ENCODE measurements at regions not wholly inside any gene's neighbourhood (a gene's known extent, or its start where the extent isn't known, plus 50 kb on each side); places are given as distances from the start of the nearest gene placed in this dataset.
"Not testable (repeated sequence)": the region's sequence is repeated elsewhere in the genome, so short reads cannot be mapped to it uniquely, and the experiment has no call there.

DNA sequence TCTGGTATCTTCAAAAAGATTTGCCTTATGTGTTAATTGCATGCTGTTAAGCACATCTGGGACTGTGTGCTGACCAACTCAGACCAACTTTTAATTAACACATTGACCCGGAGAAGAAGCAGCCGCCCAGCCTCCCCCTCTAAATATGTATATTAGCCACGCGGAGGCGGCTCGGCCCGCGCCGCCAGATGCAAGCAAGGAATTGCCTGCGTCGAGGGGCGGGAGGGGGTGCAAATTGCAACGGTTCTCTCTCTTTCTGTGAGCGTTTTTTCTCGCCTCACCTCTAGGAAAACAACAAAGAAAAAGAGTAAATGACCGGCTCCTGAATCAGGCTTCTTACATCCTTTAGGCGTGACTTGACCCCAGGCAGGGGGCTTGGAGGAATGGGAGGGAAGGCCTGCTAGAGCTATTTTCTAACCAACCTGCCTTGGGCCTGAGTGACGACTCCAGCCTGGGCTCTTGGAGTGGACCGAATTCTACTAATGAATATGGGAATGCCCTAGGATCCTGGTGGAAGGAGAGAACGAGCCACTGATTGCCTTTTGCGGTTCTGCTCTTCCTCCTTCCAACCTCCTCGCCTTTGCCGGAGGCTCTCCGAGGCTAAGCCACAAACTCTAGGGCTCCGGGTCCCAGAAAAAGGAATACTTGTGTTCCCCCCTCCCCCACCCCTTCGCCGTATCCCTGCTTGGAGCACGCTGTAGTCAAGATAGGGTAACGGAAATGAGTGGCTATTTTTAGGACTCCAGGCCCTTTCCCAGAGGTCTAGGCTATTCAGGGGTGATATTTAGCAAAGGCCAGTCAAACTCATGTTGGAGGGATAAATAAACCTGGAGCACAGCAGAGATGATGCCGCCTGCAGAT is 417.0 kb upstream of the ESRRG start:
- H3K27ac Mint-ChIP-seq: no peak overlapping the region
- no peak for ATAC-seq

DNA sequence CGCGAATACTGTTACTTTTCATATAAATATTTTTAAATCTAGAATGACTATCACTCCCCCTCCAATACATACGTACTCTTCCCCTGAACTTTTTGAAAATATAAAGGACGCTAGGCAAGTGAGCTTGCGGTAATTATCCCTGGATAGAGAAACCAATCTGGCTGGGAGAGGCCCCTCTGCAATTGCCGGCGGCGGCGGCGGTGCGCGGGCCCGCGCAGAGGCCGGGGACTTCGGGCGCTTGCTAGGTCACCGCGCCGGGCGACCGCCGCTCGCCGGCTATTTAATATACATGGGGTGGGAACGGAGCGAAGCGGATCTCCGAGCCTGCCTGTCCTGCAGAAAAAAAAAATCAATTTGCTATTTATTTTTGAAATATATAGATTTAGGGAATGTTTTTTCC is 416.3 kb upstream of the ESRRG start:
- H3K36me3 Mint-ChIP-seq: no peaks in the 10 kb centered on the region
- no peak for DNase-seq (ENCODE audit: low spot score in 2 of 2)
- no peak overlapping the region for H3K4me3 Mint-ChIP-seq
- H3K4me1 Mint-ChIP-seq: no peaks in the 10 kb centered on the region
- no peak for ATAC-seq
- H3K9me3 Mint-ChIP-seq: peaks cover 2% of the 10 kb centered on the region
- H3K27ac Mint-ChIP-seq: no peak overlapping the region

More for the DNA sequence above, 417.0 kb upstream of the ESRRG start:
- Mint-ChIP-seq H3K9me3 (peaks cover 2% of the 10 kb centered on the region), H3K4me3 (no peak overlapping the region), H3K36me3 (no peaks in the 10 kb centered on the region), H3K4me1 (no peaks in the 10 kb centered on the region)
- no peak for DNase-seq (ENCODE audit: low spot score in 2 of 2)

DNA sequence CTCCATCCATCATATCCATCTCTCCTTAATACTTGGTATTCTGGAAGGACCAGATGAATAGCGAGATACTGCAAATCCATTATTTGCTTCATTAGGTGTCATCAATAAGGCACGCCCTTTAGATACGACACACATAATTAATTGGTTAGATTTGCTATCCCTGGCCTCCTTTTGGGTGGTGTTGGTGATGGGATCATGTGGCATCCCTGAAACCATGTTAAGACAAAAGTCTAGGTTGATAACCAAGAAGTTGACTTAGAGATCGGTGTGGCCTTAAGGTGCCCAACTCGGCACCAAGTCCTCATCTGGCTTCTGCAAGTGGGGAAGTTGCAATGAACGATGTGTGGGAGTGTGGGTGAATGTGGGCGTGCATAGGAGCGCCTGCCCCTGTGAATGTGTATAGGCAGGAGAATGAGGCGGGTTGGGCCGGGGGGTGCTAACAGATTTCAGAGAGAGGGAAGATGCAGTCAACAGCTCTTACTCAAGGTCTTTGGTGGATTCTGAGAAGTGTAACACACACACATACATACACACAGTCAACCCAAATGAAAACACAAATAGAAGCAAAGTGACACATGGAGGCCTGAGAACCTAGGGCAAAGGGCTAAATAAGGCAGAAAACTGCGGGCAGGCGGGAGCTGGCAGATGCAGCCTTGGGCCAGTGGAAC is 415.7 kb upstream of the ESRRG start:
- H3K4me3 Mint-ChIP-seq: no peak overlapping the region
- peaks cover 2% of the 10 kb centered on the region for H3K9me3 Mint-ChIP-seq
- ATAC-seq: no peak
- H3K4me1 Mint-ChIP-seq: no peaks in the 10 kb centered on the region
- H3K27ac Mint-ChIP-seq: no peak overlapping the region
- no peak for DNase-seq (ENCODE audit: low spot score in 2 of 2)
- no peaks in the 10 kb centered on the region for H3K36me3 Mint-ChIP-seq

DNA sequence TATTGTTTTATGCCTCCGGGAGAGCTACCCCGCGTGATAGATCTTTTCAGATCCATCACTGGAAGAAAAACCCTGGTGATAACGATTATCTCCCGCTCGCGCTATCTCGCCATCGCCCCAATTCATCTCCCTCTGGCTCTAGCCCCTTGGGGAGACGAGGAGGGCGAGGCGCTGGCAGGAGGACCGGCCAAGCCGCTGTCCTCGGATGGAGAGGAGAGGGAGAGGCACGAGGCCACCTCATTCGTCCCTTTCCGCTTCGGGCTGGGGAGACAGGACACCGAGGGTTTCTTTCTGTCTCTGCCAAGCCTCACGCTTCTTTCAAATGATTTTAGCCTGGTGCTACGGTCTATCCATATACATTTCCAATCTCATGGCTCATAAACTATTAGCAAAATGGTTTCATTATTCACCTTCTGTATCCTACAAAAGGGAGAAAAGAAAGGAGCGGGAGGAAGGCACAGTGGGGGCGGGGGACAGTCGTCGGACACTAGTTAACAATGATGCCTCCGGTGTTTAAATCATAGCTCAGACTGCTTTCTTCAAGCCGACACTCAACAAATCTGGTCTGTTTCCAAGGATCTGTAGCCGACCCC is 415.0 kb upstream of the ESRRG start:
- no peak for DNase-seq (ENCODE audit: low spot score in 2 of 2)
- Mint-ChIP-seq H3K4me3 (no peak overlapping the region), H3K36me3 (no peaks in the 10 kb centered on the region), H3K9me3 (peaks cover 6% of the 10 kb centered on the region), H3K27ac (no peak overlapping the region), H3K4me1 (no peaks in the 10 kb centered on the region)
- no peak for ATAC-seq

DNA sequence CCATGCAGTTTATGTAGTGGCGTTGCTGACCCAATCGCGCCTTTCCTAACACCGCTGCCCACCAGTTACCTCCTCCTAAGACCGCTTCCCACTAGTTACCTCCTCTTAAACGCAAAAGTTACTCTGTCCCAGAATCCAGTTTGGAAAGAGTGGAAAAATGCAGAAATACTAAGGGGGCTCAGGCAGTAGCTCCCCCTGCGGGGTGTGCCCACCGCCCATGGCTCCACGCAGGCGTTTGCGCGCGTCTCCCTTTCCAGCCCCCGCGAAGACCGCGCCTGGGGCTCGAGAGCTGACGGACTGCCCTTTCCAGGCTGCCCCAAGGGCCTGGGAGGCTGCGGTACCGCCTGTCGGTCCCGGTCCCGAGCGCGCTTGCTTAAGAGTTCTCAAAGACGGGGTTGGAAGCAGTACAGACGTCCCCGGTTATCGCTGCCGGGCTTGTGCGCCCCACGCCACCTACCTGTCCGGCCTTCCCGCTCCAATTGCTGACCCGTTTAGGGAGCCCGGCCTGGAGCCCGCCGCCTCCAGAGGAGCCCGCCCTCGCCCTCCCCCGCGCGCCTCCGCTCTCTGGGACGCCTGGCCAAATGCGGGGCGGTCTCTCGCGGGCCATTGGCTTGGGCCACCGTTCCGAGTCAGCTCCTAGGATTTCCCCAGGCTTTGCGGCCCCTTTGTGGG is 414.1 kb upstream of the ESRRG start:
- Mint-ChIP-seq H3K4me3 (no peak overlapping the region), H3K36me3 (no peaks in the 10 kb centered on the region), H3K9me3 (peaks cover 6% of the 10 kb centered on the region), H3K4me1 (no peaks in the 10 kb centered on the region), H3K27ac (no peak overlapping the region)
- DNase-seq (ENCODE audit: low spot score in 2 of 2): no peak
- ATAC-seq: peak; percentile 20

DNA sequence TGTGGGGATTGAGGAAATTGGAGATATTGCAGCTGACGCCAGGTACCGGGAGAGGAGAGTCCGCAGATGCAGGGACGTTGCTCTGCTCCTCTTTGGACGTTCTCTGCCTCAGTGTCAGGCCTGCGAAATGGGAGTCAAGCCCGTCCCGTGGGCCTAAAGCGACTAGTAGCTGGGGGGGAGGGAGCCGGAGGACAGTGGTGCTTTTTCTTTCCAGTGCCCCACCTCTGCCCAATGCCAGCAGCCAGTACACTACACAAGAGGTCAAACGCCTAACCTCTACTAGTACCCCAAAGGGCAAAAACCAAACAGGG is 413.6 kb upstream of the ESRRG start:
- H3K4me3 Mint-ChIP-seq: no peak overlapping the region
- no peaks in the 10 kb centered on the region for H3K36me3 Mint-ChIP-seq
- no peak for DNase-seq (ENCODE audit: low spot score in 2 of 2)
- H3K9me3 Mint-ChIP-seq: peaks cover 6% of the 10 kb centered on the region
- no peak overlapping the region for H3K27ac Mint-ChIP-seq
- no peaks in the 10 kb centered on the region for H3K4me1 Mint-ChIP-seq
- no peak for ATAC-seq

DNA sequence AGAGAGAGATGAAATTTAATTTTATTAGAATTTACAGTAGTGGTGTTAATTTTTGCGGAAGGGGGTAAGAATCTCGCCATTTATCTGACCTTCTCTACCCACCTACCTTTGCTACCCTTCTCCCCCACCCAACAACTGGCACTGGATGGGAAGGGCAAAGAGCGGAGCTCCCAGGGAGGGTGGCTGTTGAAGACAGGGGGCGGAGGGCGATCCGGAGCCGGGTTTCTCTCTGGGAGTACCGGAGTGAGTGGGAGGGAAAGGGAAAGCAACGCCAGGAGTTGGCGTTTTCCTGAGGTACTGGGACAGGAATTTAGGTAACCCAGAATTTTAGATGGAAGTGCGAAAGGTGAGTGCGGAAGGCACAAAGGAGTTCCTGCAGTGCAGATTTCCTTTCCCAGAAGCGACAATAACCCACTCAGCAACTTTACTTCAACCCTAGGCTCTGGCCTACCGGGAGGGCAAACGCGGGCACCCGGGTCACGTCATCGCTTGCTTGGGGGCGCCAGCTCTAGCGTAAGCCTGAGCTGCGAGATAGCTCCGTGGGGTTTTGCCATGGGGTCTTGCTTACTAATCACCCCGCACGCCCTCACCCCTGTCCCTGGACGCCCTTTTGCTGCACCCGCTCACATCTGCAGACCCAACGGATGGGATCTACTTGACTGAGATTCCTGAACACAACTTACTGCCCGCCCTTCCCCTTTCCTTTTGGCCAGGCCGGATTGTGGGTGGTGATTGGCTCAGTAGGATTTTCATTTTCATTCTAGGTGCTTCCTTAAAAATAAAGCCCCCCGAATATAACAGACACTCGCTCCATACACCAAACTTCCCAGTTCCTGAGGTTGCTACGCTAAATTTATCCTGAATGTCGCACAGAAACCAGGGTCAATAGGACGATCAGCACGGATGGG is 413.0 kb upstream of the ESRRG start:
- no peak overlapping the region for H3K4me3 Mint-ChIP-seq
- no peak for ATAC-seq
- no peak for DNase-seq (ENCODE audit: low spot score in 2 of 2)
- no peaks in the 10 kb centered on the region for H3K36me3 Mint-ChIP-seq
- H3K9me3 Mint-ChIP-seq: peaks cover 6% of the 10 kb centered on the region
- H3K4me1 Mint-ChIP-seq: no peaks in the 10 kb centered on the region
- H3K27ac Mint-ChIP-seq: no peak overlapping the region

DNA sequence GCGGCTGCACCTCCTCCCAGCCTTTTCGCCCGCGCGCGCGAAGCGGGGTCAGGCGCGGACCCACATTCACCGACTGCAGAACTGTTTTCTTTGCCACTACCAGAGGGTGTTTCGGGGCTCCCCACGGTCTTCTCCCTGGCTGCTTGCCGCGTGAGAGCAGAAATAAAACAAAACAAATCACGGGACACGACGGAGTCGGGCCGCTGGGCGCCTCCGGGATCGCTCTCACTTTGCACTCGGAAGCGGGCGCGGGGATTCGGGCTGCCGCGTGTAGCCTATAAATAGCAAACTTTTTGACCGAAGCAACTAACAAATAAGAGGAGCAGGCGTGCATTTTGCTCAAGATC is 412.3 kb upstream of the ESRRG start:
- no peaks in the 10 kb centered on the region for H3K4me1 Mint-ChIP-seq
- H3K4me3 Mint-ChIP-seq: no peak overlapping the region

DNA sequence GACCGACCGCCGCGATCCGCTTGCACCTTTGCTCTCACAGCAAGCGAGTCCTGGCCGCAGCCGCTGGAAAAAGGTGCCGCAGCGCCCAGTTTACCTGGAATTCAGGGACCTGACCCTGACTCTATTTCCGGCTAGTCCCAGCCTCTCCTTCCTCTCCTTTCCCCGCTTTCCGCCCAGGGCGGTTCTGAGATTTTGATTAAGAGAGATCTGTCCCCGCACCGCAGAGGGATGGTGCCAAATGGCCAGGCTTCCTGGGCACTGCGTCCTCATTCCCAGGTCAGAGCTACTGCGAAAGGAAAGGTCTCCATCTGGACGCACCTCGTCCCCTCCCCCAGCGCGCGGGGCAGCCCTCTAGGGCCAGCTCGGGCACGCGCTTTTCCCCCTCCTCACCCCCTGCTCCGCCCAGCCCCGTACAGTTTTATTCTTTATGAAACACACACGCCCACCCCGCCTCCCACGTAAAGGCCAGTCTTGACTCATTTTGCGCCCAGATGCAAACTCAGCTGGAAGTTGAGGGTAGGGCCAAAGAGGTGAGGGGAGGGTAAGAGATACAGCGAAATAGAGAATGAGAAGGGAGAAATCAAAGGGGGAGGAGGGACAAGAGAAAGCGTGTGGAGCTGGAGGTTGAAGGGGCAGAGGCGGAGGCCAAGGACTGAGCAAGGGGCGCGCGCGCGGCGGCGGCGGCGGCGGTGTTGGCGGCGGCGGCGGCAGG is 411.8 kb upstream of the ESRRG start:
- Mint-ChIP-seq H3K27ac (no peak overlapping the region), H3K4me3 (no peak overlapping the region), H3K4me1 (no peaks in the 10 kb centered on the region), H3K9me3 (peaks cover 3% of the 10 kb centered on the region), H3K36me3 (no peaks in the 10 kb centered on the region)
- no peak for ATAC-seq
- DNase-seq (ENCODE audit: low spot score in 2 of 2): no peak

More for the DNA sequence above, 412.3 kb upstream of the ESRRG start:
- Mint-ChIP-seq H3K36me3 (no peaks in the 10 kb centered on the region), H3K27ac (no peak overlapping the region), H3K9me3 (peaks cover 3% of the 10 kb centered on the region)
- DNase-seq (ENCODE audit: low spot score in 2 of 2): no peak
- ATAC-seq: no peak

DNA sequence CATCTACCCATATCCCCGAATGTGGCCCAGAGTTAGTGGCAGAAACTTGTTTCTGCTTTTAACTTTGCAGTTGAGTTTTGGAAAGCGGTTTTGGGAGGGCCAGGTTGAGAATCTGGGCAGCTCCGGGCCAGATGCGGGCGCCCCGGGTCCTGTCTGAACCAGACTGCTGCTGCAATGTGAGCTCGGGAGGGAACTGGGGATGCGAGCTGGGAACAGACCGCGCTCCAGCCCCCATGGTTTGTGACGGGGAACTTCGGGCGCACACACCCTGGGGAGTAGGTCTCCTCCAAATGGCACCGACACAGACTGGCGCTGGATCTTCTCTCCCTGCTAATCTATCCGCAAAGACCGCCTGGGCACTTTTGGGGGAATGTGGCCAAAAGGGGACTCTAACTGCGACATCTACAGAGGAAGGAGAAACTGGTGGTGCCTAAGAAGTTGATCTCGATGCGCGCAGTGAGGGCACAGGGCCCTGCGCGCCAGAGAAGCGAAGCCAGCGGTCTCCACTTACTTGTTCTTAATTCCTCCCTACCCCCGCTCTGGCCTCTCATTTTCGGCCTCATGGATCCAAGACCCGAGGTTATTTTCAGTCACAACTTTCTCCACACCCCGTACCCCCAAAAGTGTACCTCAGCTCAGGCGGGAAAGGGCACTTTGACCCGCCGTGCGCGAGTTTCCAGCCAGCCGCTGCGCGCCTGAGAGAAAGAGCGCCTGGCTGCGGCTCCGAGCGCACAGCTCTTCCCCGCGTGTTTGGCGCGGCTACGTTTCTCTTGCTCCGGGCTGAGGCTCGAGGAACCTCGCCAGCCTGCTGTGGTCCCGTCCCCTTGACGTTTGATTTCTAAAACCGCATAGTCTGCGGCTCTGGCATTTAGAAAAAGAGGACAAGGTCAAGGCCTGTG is 411.0 kb upstream of the ESRRG start:
- Mint-ChIP-seq H3K36me3 (no peaks in the 10 kb centered on the region), H3K4me1 (no peaks in the 10 kb centered on the region), H3K4me3 (no peak overlapping the region), H3K27ac (no peak overlapping the region), H3K9me3 (peaks cover 7% of the 10 kb centered on the region)
- ATAC-seq (no peak), DNase-seq (ENCODE audit: low spot score in 2 of 2) (no peak)

DNA sequence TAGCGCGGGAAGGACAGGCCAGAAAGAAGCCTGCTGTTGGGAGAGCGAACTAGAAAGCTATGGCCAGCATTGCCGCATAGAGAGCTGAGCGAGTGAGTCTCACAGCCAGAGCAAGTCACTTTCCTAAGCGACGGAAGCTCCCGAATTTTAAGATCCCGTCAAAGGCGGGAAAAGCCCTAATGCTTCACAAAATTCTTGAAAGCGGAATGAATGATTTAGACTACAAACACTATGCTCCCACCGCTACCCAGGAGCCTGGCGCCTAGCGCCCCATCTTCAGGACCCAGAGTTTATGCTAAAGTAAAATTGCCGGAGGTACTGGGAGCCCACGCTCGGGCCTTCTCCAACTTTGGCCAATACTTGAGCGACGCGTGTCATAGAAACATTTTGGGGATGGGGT is 409.9 kb upstream of the ESRRG start:
- Mint-ChIP-seq H3K4me1 (no peaks in the 10 kb centered on the region), H3K9me3 (peaks cover 7% of the 10 kb centered on the region), H3K27ac (no peak overlapping the region), H3K4me3 (no peak overlapping the region), H3K36me3 (no peaks in the 10 kb centered on the region)
- ATAC-seq: no peak
- DNase-seq (ENCODE audit: low spot score in 2 of 2): no peak

DNA sequence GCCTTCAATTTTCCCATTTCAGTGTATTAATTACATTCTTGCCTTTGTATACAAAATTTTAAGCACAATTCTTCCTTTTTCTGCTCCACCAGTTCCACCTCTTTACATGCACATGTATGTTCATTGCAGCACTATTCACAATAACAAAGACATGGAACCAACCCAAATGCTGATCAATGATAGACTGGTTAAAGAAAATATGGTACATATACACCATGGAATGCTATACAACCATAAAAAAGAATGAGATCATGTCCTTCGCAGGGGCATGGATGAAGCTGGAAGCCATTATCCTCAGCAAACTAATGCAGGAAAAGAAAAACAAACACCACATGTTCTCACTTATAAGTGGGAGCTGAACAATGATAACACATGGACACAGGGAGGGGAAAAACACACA is 400.1 kb upstream of the ESRRG start:
- not testable (repeated sequence) for H3K4me1 Mint-ChIP-seq; ATAC-seq; H3K36me3 Mint-ChIP-seq; DNase-seq (ENCODE audit: low spot score in 2 of 2); H3K4me3 Mint-ChIP-seq; H3K27ac Mint-ChIP-seq
- peaks cover 11% of the 10 kb centered on the region for H3K9me3 Mint-ChIP-seq

DNA sequence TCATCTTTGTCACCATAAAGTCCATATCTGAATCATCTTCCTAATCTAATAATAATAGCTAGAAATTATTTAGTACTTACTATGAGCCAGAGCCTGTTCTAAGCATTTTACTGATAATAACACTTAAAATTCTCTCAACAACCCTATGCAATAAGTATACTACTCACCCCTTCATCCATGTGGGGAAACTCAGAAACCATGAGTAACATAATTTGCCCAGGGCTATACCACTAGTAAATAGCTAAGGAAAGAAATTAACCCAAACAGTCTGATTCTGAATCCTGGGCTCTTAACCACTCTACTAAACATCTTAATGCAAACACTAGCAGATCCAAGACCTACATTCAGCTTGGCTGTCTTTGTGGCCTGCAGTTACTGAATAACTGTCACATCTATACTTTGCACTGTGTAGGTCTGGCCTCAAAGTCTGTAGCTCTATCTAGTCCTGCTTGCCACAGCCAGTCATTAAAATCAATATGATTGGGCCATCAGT is 394.8 kb upstream of the ESRRG start:
- DNase-seq (ENCODE audit: low spot score in 2 of 2): no peak
- H3K4me1 Mint-ChIP-seq: no peaks in the 10 kb centered on the region
- no peak for ATAC-seq
- peaks cover 16% of the 10 kb centered on the region for H3K9me3 Mint-ChIP-seq
- no peaks in the 10 kb centered on the region for H3K36me3 Mint-ChIP-seq
- H3K4me3 Mint-ChIP-seq: no peak overlapping the region
- no peak overlapping the region for H3K27ac Mint-ChIP-seq
